ENCODE measurements at regions not wholly inside any gene's neighbourhood (a gene's known extent, or its start where the extent isn't known, plus 50 kb on each side); places are given as distances from the start of the nearest gene placed in this dataset.

DNA sequence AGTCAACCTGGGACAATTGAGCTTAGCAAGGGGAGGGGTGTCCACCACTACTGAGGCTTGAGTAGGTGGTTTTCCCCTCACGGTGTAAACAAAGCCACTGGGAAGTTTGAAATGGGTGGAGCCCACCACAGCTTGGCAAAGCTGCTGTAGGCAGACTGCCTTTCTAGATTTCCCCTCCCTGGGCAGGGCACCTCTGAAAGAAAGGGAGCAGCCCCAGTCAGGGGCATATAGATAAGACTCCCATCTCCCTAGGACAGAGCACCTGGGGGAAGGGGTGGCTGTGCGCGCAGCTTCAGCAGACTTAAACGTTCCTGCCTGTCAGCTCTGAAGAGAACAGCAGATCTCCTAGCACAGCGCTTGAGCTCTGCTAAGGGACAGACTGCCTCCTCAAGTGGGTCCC is 758.4 kb downstream of the LTN1 start:
- H3F3A ChIP-seq (replicated peaks; ENCODE audit: low read depth), result no peaks in the 10 kb centered on the region
- Mint-ChIP-seq H3K27me3 (ENCODE audit: insufficient read depth, low read depth, poor library complexity) (peaks cover 3% of the 10 kb centered on the region), H3K9me3 (no peaks in the 10 kb centered on the region), H3K27ac (no peak overlapping the region), H3K4me3 (no peak overlapping the region), H3K4me1 (no peaks in the 10 kb centered on the region), H3K36me3 (ENCODE audit: low read depth) (no peaks in the 10 kb centered on the region)
- H4K20me1 ChIP-seq (replicated peaks; ENCODE audit: insufficient read depth), result no peaks in the 10 kb centered on the region
- H3K27ac ChIP-seq (ENCODE audit: low read depth), result no peak overlapping the region
- H3K79me2 ChIP-seq (replicated peaks; ENCODE audit: insufficient read depth), result no peaks in the 10 kb centered on the region
- H3K36me3 ChIP-seq (ENCODE audit: insufficient read depth), result no peaks in the 10 kb centered on the region
- H3K4me3 ChIP-seq, result no peak overlapping the region
- H3K4me2 ChIP-seq, result no peak overlapping the region
- TF ChIP-seq, protein P1, sequence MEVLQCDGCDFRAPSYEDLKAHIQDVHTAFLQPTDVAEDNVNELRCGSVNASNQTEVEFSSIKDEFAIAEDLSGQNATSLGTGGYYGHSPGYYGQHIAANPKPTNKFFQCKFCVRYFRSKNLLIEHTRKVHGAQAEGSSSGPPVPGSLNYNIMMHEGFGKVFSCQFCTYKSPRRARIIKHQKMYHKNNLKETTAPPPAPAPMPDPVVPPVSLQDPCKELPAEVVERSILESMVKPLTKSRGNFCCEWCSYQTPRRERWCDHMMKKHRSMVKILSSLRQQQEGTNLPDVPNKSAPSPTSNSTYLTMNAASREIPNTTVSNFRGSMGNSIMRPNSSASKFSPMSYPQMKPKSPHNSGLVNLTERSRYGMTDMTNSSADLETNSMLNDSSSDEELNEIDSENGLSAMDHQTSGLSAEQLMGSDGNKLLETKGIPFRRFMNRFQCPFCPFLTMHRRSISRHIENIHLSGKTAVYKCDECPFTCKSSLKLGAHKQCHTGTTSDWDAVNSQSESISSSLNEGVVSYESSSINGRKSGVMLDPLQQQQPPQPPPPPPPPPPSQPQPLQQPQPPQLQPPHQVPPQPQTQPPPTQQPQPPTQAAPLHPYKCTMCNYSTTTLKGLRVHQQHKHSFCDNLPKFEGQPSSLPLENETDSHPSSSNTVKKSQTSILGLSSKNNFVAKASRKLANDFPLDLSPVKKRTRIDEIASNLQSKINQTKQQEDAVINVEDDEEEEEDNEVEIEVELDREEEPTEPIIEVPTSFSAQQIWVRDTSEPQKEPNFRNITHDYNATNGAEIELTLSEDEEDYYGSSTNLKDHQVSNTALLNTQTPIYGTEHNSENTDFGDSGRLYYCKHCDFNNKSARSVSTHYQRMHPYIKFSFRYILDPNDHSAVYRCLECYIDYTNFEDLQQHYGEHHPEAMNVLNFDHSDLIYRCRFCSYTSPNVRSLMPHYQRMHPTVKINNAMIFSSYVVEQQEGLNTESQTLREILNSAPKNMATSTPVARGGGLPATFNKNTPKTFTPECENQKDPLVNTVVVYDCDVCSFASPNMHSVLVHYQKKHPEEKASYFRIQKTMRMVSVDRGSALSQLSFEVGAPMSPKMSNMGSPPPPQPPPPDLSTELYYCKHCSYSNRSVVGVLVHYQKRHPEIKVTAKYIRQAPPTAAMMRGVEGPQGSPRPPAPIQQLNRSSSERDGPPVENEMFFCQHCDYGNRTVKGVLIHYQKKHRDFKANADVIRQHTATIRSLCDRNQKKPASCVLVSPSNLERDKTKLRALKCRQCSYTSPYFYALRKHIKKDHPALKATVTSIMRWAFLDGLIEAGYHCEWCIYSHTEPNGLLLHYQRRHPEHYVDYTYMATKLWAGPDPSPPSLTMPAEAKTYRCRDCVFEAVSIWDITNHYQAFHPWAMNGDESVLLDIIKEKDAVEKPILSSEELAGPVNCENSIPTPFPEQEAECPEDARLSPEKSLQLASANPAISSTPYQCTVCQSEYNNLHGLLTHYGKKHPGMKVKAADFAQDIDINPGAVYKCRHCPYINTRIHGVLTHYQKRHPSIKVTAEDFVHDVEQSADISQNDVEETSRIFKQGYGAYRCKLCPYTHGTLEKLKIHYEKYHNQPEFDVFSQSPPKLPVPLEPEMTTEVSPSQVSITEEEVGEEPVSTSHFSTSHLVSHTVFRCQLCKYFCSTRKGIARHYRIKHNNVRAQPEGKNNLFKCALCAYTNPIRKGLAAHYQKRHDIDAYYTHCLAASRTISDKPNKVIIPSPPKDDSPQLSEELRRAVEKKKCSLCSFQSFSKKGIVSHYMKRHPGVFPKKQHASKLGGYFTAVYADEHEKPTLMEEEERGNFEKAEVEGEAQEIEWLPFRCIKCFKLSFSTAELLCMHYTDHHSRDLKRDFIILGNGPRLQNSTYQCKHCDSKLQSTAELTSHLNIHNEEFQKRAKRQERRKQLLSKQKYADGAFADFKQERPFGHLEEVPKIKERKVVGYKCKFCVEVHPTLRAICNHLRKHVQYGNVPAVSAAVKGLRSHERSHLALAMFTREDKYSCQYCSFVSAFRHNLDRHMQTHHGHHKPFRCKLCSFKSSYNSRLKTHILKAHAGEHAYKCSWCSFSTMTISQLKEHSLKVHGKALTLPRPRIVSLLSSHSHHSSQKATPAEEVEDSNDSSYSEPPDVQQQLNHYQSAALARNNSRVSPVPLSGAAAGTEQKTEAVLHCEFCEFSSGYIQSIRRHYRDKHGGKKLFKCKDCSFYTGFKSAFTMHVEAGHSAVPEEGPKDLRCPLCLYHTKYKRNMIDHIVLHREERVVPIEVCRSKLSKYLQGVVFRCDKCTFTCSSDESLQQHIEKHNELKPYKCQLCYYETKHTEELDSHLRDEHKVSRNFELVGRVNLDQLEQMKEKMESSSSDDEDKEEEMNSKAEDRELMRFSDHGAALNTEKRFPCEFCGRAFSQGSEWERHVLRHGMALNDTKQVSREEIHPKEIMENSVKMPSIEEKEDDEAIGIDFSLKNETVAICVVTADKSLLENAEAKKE (CRISPR knock-in tag; IDR thresholded peaks at IDR 0.05), result no peak
- no peak for TF ChIP-seq ZNF114 (CRISPR knock-in tag; IDR thresholded peaks at IDR 0.05)
- no peak for TF ChIP-seq ZNF331 (CRISPR knock-in tag; IDR thresholded peaks at IDR 0.05; ENCODE audit: low read depth)
- TF ChIP-seq JUNB (IDR thresholded peaks at IDR 0.05; ENCODE audit: unreplicated experiment), result no peak
- no peak for TF ChIP-seq POLR2AphosphoS5 (IDR thresholded peaks at IDR 0.05; ENCODE audit: low read depth)
- TF ChIP-seq EZH2 (IDR thresholded peaks at IDR 0.05; ENCODE audit: low read depth, unreplicated experiment), result no peak
- TF ChIP-seq NANOG (IDR thresholded peaks at IDR 0.05; ENCODE audit: borderline replicate concordance), result no peak
- TF ChIP-seq CREB1 (CRISPR knock-in tag; IDR thresholded peaks at IDR 0.05; ENCODE audit: low read depth), result no peak
- no peaks in the 10 kb centered on the region for H3K9me2 ChIP-seq (ENCODE audit: insufficient read depth)
- ATAC-seq, result no peak
- H3K4me1 ChIP-seq (ENCODE audit: insufficient read depth), result no peaks in the 10 kb centered on the region
- H3K27me3 ChIP-seq (ENCODE audit: insufficient read depth), result no peaks in the 10 kb centered on the region
- H2AFZ ChIP-seq, result no peak overlapping the region
- DNase-seq (ENCODE audit: low spot score), result no peak

Measured in GM23338 (cell line).